ENCODE measurements at regions not wholly inside any gene's neighbourhood (a gene's known extent, or its start where the extent isn't known, plus 50 kb on each side); places are given as distances from the start of the nearest gene placed in this dataset.

DNA sequence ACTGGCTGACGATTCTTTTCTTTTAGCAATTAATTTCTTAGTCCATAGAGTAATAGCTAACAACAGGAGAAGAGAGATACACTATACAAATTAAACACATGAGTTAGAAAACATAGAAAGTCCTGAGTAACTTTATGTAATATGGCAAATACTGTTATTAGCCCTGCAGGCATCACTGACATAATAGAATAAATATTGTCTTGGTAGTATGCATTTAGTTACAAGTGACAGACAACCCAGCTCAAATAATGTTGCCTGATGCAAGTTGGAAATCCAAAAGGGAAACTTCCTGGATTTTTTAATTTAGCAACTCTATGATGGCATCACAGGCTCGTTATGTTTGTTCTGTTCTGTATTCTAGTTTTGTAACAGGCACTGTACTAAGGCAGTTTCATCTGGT is 95.1 kb downstream of the DKK1 start:
- CTCF ChIA-PET, result interaction anchor here (0.6 kb wide), 1 partner anchor 46 kb away, joined by 4 read pairs; no protein-coding TSS in a partner anchor
- POLR2A ChIA-PET, result no interaction called here
- H3K4me3 ChIP-seq (ENCODE audit: low read depth, low read length), result no peak overlapping the region
- DNase-seq (ENCODE audit: low read depth), result no peak
- H3K36me3 ChIP-seq (ENCODE audit: control insufficient read depth, insufficient read depth, low read length), result no peaks in the 10 kb centered on the region
- TF ChIP-seq CTCF (IDR thresholded peaks at IDR 0.05; ENCODE audit: insufficient read depth, low read depth, low read length), result no peak
- H3K27me3 ChIP-seq (ENCODE audit: control insufficient read depth, insufficient read depth, low read length), result no peaks in the 10 kb centered on the region

DNA sequence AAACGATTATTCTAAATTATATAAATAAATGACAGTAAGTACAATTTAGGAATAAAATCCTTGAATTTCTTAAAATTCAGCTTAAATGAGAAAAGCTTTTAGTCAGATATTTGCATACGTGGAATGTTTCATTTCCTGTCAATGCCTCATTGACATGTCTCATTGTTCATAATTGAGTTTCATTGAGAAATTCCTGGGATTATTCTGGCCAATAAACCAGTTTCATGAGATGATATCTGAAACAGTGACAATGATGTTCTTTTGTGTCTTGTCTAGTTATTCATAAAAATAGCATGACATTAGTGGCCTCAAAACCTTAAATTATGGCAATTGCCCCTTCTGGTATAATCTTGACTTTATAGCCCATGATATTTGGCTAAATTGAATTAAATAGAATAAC is 95.8 kb downstream of the DKK1 start:
- Histone ChIP-seq H3K27me3 (ENCODE audit: control insufficient read depth, insufficient read depth, low read length) (no peaks in the 10 kb centered on the region), H3K4me3 (ENCODE audit: low read depth, low read length) (no peak overlapping the region), H3K36me3 (ENCODE audit: control insufficient read depth, insufficient read depth, low read length) (no peaks in the 10 kb centered on the region)
- POLR2A ChIA-PET, result no interaction called here
- DNase-seq (ENCODE audit: low read depth), result no peak
- CTCF ChIA-PET, result no interaction called here
- TF ChIP-seq CTCF (IDR thresholded peaks at IDR 0.05; ENCODE audit: insufficient read depth, low read depth, low read length), result no peak

GRCh38 chr10:52410916-52411315 is 96.8 kb downstream of the DKK1 start:
- CTCF ChIA-PET, result no interaction called here
- H3K4me3 ChIP-seq (ENCODE audit: low read depth, low read length), result no peak overlapping the region

GRCh38 chr10:52419281-52419680 is 105.2 kb downstream of the DKK1 start:
- DNase-seq (ENCODE audit: low read depth), result no peak
- Histone ChIP-seq H3K36me3 (ENCODE audit: control insufficient read depth, insufficient read depth, low read length) (no peaks in the 10 kb centered on the region), H3K4me3 (ENCODE audit: low read depth, low read length) (no peak overlapping the region), H3K27me3 (ENCODE audit: control insufficient read depth, insufficient read depth, low read length) (no peaks in the 10 kb centered on the region)
- ChIA-PET POLR2A (no interaction called here), CTCF (no interaction called here)
- TF ChIP-seq CTCF (IDR thresholded peaks at IDR 0.05; ENCODE audit: insufficient read depth, low read depth, low read length), result no peak

More at GRCh38 chr10:52410916-52411315, 96.8 kb downstream of the DKK1 start:
- POLR2A ChIA-PET, result no interaction called here
- Histone ChIP-seq H3K27me3 (ENCODE audit: control insufficient read depth, insufficient read depth, low read length) (no peaks in the 10 kb centered on the region), H3K36me3 (ENCODE audit: control insufficient read depth, insufficient read depth, low read length) (no peaks in the 10 kb centered on the region)
- DNase-seq (ENCODE audit: low read depth), result no peak
- no peak for TF ChIP-seq CTCF (IDR thresholded peaks at IDR 0.05; ENCODE audit: insufficient read depth, low read depth, low read length)

DNA sequence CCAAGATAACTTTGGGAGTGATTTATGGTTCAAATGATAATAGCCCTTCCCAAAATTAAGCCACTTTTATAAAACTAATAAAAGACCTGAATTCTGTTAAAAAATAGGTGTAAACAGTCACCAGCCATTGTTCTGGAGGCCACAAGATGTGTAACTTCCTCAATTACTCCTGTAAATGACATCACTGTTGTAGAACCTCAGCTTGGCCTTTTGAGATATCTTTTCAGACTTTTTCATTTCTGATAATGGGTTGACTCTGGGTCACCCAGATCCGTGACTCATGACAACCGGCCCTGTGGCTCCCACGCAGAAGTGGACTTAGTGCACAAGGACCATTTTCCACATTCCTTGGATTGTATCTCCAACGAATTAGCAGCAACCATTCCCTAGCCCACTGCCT is 106.6 kb downstream of the DKK1 start:
- no peak for TF ChIP-seq CTCF (IDR thresholded peaks at IDR 0.05; ENCODE audit: insufficient read depth, low read depth, low read length)
- POLR2A ChIA-PET, result no interaction called here
- Histone ChIP-seq H3K27me3 (ENCODE audit: control insufficient read depth, insufficient read depth, low read length) (no peaks in the 10 kb centered on the region), H3K4me3 (ENCODE audit: low read depth, low read length) (no peak overlapping the region), H3K36me3 (ENCODE audit: control insufficient read depth, insufficient read depth, low read length) (no peaks in the 10 kb centered on the region)
- no peak for DNase-seq (ENCODE audit: low read depth)
- CTCF ChIA-PET, result no interaction called here
